ENCODE measurements at regions not wholly inside any gene's neighbourhood (a gene's known extent, or its start where the extent isn't known, plus 50 kb on each side); places are given as distances from the start of the nearest gene placed in this dataset.

DNA sequence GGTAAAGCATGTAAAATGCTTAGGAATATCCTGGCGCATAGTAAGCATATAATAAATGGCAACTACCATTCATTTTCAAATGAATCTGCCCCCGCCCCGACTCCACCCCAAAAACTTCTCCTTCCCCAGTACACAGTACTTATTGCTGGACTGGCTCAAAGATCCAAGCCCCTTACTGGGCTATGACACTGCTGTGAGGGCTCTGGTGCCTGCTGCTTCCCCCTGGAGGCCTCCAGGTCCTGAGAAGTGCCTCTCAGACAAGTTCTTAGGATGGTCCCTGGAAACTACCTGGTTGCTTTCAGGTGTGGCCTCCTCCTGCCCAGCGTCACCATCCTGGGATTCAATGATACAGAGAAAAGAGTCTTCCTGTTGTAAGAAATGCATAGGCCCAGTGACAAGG, 190.6 kb upstream of the NTM start:
- DNase-seq (ENCODE audit: low spot score) (no peak), ATAC-seq (ENCODE audit: low FRiP score) (no peak)
- TF ChIP-seq, protein P1, sequence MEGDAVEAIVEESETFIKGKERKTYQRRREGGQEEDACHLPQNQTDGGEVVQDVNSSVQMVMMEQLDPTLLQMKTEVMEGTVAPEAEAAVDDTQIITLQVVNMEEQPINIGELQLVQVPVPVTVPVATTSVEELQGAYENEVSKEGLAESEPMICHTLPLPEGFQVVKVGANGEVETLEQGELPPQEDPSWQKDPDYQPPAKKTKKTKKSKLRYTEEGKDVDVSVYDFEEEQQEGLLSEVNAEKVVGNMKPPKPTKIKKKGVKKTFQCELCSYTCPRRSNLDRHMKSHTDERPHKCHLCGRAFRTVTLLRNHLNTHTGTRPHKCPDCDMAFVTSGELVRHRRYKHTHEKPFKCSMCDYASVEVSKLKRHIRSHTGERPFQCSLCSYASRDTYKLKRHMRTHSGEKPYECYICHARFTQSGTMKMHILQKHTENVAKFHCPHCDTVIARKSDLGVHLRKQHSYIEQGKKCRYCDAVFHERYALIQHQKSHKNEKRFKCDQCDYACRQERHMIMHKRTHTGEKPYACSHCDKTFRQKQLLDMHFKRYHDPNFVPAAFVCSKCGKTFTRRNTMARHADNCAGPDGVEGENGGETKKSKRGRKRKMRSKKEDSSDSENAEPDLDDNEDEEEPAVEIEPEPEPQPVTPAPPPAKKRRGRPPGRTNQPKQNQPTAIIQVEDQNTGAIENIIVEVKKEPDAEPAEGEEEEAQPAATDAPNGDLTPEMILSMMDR (IDR thresholded peaks at IDR 0.05) = no peak

DNA sequence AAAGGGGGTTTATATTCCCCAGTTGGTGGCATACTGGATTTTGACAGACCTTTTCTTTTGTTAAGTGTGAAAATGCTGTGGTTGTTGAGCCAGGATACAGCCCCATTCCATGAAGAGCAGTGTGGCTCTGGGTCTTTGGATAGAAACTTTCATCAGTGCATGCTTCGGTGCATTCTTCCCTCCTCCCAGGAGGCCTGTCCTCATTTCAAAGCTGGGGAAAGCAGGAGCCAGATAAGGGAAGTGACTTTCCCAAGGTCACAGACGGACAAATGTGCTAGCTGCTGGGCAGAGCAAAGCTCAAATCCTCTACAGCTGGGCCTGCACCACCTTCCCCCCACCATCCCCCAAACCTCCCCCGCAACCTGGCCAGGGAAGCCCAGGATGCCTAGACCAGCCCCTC, 184.5 kb upstream of the NTM start:
- ATAC-seq (ENCODE audit: low FRiP score) (no peak), DNase-seq (ENCODE audit: low spot score) (no peak)
- TF ChIP-seq, protein P1 (IDR thresholded peaks at IDR 0.05) = no peak

DNA sequence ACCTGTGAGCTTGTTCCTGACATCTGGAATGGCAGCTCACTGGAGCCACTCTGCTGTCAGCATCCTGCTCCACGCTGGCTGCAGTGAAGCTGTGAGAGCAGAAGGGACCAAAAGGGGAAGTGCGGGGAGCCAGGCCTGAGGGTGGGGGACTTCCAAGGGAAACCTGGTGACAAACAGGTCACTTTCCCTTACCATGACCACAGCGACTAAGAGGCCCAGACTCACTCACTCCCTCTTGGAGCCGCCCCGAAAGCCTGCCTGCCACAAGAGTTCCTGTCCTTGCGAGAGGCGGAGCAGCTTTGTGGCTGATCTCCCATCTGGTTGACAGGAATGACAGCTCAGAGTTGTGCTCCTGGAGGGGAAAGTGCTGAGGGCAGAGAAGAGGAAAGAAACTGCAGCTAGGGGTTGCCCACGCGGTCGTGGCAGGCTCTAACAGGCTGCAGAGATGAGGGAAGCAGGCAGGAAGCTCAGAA, 183.8 kb upstream of the NTM start:
- ATAC-seq (ENCODE audit: low FRiP score) (no peak), DNase-seq (ENCODE audit: low spot score) (no peak)
- TF ChIP-seq, protein P1 (IDR thresholded peaks at IDR 0.05) = no peak

DNA sequence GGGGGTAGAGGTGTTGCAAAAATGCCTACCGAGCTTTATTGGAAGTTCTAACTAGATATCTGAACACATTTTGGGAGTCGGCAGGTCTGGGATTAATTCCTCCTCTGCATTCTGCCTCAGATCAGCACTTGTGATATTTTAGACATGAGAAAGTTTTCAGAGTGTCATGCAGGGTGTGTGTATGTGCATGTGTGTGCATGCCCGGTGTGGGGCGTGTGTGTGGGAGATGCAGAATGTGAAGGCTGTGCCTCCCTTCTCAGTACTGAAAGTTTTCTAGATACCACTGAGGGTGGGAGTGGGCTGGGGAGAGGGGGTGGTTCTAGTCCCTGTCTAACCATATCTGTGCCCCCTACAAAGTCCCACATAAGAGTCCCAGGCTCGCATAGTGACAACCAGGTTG, 180.0 kb upstream of the NTM start:
- TF ChIP-seq, protein P1 (IDR thresholded peaks at IDR 0.05) = no peak
- ATAC-seq (ENCODE audit: low FRiP score) = no peak
- DNase-seq (ENCODE audit: low spot score) = no peak

DNA sequence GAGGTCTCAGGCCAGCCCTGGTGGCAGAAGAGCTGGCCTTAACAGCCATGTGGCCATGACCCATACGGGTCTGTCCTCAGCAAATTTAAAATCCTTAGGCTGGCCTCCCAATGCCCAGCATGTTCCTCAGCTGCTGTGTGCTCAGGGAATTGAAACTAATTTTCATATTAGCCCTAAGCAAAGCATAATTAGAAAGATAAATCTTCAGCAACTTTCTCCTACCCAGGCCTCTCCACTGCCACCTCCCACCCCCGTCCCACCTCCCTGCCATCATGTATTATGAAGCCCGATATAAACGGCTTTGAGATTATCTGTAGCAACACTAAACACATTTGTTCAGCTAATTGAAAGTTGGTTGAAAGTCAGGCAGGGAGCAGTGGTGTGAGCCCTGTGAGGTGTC, 178.8 kb upstream of the NTM start:
- ATAC-seq (ENCODE audit: low FRiP score) (no peak), DNase-seq (ENCODE audit: low spot score) (no peak)
- TF ChIP-seq, protein P1 (IDR thresholded peaks at IDR 0.05) = no peak

DNA sequence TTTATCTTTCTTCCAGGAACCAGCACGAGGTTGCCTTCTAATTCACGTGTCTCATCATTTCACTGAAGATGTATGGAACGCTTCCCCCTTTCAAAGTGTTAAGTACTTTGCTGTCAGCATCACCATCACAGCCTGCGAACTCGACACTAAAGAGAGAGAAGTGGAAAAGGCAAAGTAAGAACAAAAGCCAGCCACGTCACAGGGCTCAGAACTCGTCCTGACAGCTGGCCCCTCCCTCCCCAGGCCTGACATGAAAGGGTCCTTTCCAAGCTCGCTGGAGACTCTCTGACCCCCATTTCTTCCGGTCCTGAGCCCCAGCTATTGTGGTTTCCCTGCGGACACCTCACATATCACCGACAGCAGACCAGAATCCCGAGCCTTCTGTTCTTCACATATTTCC, 177.8 kb upstream of the NTM start:
- TF ChIP-seq, protein P1 (IDR thresholded peaks at IDR 0.05) = no peak
- ATAC-seq (ENCODE audit: low FRiP score) (no peak), DNase-seq (ENCODE audit: low spot score) (no peak)

DNA sequence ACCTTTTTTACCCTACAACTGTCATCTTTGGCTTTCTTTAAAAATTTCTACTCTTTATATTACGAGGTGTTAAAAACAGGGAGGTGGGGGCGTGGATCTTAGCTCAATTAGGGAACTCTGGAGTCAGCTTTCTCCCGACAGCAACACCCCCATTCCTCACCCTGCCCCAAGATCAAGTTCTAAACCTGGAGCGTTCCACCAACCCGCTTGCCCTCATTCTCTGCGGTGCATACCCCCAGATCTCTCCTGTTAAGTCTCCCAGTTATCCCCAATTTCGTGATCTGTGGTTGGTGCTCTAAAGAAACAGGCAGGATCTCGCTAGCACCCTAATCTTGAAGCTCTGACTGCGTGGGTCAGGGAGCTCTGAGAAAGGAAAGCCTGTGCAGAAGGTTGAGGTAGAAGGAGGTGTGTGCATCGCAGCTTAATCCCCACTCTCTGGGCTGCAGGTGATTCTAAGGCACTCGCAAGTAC, 177.3 kb upstream of the NTM start:
- TF ChIP-seq, protein P1 (IDR thresholded peaks at IDR 0.05) = no peak
- no peak for ATAC-seq (ENCODE audit: low FRiP score)

More for the DNA sequence above, 177.3 kb upstream of the NTM start:
- no peak for DNase-seq (ENCODE audit: low spot score)

Measured in omental fat pad (tissue), 3 donors.